Type B pancreatic cell (in vitro differentiated cells): ENCODE measurements at regions not wholly inside any gene's neighbourhood (a gene's known extent, or its start where the extent isn't known, plus 50 kb on each side); places are given as distances from the start of the nearest gene placed in this dataset.
A peak's percentile ranks its signal among the peaks of the same experiment; 100 is the strongest.

ENCODE experiments used
- DNase-seq: peaks from one replicate; pipeline ENCODE4 v3.0.0; 2021; ENCODE audit warnings: mixed read lengths; ENCODE audit not compliant: unreplicated experiment; ENCODE audit errors: extremely low spot score
- H3K27ac Mint-ChIP-seq: 2 replicates; pipeline ENCODE4 v1.8.0; 2021; ENCODE audit warnings: mild to moderate bottlenecking, mixed read lengths
- H3K27me3 Mint-ChIP-seq: 2 replicates; pipeline ENCODE4 v1.8.0; 2021; ENCODE audit warnings: mixed read lengths
- H3K36me3 Mint-ChIP-seq: 2 replicates; pipeline ENCODE4 v1.8.0; 2021; ENCODE audit warnings: mixed read lengths
- H3K4me1 Mint-ChIP-seq: one replicate; pipeline ENCODE4 v1.8.0; 2021; ENCODE audit warnings: mixed read lengths; ENCODE audit not compliant: unreplicated experiment
- H3K4me3 Mint-ChIP-seq: 2 replicates; pipeline ENCODE4 v1.8.0; 2021; ENCODE audit warnings: mild to moderate bottlenecking, mixed read lengths
- H3K9me3 Mint-ChIP-seq: 2 replicates; pipeline ENCODE4 v1.8.0; 2021; ENCODE audit warnings: mixed read lengths
- CTCF ChIP-seq: fragments of 200-600 bp; sonication (generic); conservative IDR thresholded peaks from 2 replicates; pipeline ENCODE4 v1.5.0; 2021; ENCODE audit warnings: antibody characterized with exemption, mild to moderate bottlenecking

GRCh38 chr7:155954550-155955366 is 142.5 kb upstream of the SHH start:
- Mint-ChIP-seq H3K27me3 (no peaks in the 10 kb centered on the region), H3K4me1 (no peaks in the 10 kb centered on the region), H3K4me3 (no peak overlapping the region), H3K9me3 (no peaks in the 10 kb centered on the region), H3K27ac (peak overlapping the region; percentile 53), H3K36me3 (no peaks in the 10 kb centered on the region)
- DNase-seq: no peak
- TF ChIP-seq CTCF: no peak

- Mint-ChIP-seq H3K4me3 (no peak overlapping the region), H3K4me1 (no peaks in the 10 kb centered on the region), H3K27ac (peak overlapping the region; percentile 53), H3K36me3 (no peaks in the 10 kb centered on the region), H3K9me3 (no peaks in the 10 kb centered on the region), H3K27me3 (no peaks in the 10 kb centered on the region)
- no peak for DNase-seq
- no peak for TF ChIP-seq CTCF
Observed at GRCh38 chr7:155953781-155954549, 141.7 kb upstream of the SHH start.

- Mint-ChIP-seq H3K9me3 (no peaks in the 10 kb centered on the region), H3K27ac (no peak overlapping the region)
- no peak for TF ChIP-seq CTCF
Observed at GRCh38 chr7:155953501-155953778, 141.2 kb upstream of the SHH start.

GRCh38 chr7:155951554-155952158 is 139.4 kb upstream of the SHH start:
- Mint-ChIP-seq H3K4me3 (no peak overlapping the region), H3K36me3 (no peaks in the 10 kb centered on the region), H3K27ac (no peak overlapping the region), H3K4me1 (no peaks in the 10 kb centered on the region), H3K9me3 (no peaks in the 10 kb centered on the region), H3K27me3 (peaks cover 9% of the 10 kb centered on the region)
- no peak for TF ChIP-seq CTCF
- DNase-seq: no peak

More at GRCh38 chr7:155953501-155953778, 141.2 kb upstream of the SHH start:
- no peaks in the 10 kb centered on the region for H3K36me3 Mint-ChIP-seq
- DNase-seq: no peak
- no peaks in the 10 kb centered on the region for H3K4me1 Mint-ChIP-seq
- no peaks in the 10 kb centered on the region for H3K27me3 Mint-ChIP-seq
- no peak overlapping the region for H3K4me3 Mint-ChIP-seq

GRCh38 chr7:155950898-155951553 is 138.8 kb upstream of the SHH start:
- H3K27me3 Mint-ChIP-seq: peaks cover 9% of the 10 kb centered on the region

More at GRCh38 chr7:155950898-155951553, 138.8 kb upstream of the SHH start:
- TF ChIP-seq CTCF: no peak
- Mint-ChIP-seq H3K4me1 (no peaks in the 10 kb centered on the region), H3K27ac (no peak overlapping the region), H3K36me3 (no peaks in the 10 kb centered on the region), H3K9me3 (peaks cover 4% of the 10 kb centered on the region), H3K4me3 (no peak overlapping the region)
- DNase-seq: no peak
